OCI-M2 (cell line): ENCODE measurements at regions not wholly inside any gene's neighbourhood (a gene's known extent, or its start where the extent isn't known, plus 50 kb on each side); places are given as distances from the start of the nearest gene placed in this dataset.
"Not testable (repeated sequence)": the region's sequence is repeated elsewhere in the genome, so short reads cannot be mapped to it uniquely, and the experiment has no call there.

ENCODE experiments used
- DNase-seq: peaks from one replicate; lab custom pipeline; 2025; ENCODE audit not compliant: unreplicated experiment; lab: John Stamatoyannopoulos, UW

GRCh38 chr7:84880326-84880997 is 306.4 kb downstream of the SEMA3D start:
- DNase-seq = not testable (repeated sequence)

GRCh38 chr7:84879570-84880325 is 307.1 kb downstream of the SEMA3D start:
- DNase-seq = no peak

GRCh38 chr7:84877943-84878570 is 308.8 kb downstream of the SEMA3D start:
- DNase-seq = no peak

GRCh38 chr7:84876061-84876821 is 310.6 kb downstream of the SEMA3D start:
- no peak for DNase-seq

- DNase-seq = no peak
These were observed 321.3 kb downstream of the SEMA3D start for GRCh38 chr7:84865560-84865959.

- DNase-seq = no peak
These were observed 329.5 kb downstream of the SEMA3D start for GRCh38 chr7:84857336-84857735.

GRCh38 chr7:84855758-84856157 is 331.1 kb downstream of the SEMA3D start:
- DNase-seq = no peak

- DNase-seq = not testable (repeated sequence)
These were observed 337.9 kb downstream of the SEMA3D start for GRCh38 chr7:84848974-84849372.

- no peak for DNase-seq
These were observed 338.5 kb downstream of the SEMA3D start for GRCh38 chr7:84848219-84848973.

GRCh38 chr7:84847790-84848189 is 339.1 kb downstream of the SEMA3D start:
- no peak for DNase-seq

GRCh38 chr7:84847038-84847437 is 339.8 kb downstream of the SEMA3D start:
- no peak for DNase-seq

GRCh38 chr7:84845971-84846370 is 340.9 kb downstream of the SEMA3D start:
- no peak for DNase-seq

GRCh38 chr7:84844771-84845170 is 342.1 kb downstream of the SEMA3D start:
- DNase-seq = no peak

- no peak for DNase-seq
These were observed 345.0 kb downstream of the SEMA3D start for GRCh38 chr7:84841809-84842208.

- no peak for DNase-seq
These were observed 348.0 kb downstream of the SEMA3D start for GRCh38 chr7:84838857-84839256.

- DNase-seq = no peak
These were observed 349.5 kb downstream of the SEMA3D start for GRCh38 chr7:84837405-84837804.

GRCh38 chr7:84829719-84830118 is 357.1 kb downstream of the SEMA3D start:
- no peak for DNase-seq

GRCh38 chr7:84824057-84824651 is 362.7 kb downstream of the SEMA3D start:
- no peak for DNase-seq

- DNase-seq = no peak
These were observed 363.3 kb downstream of the SEMA3D start for GRCh38 chr7:84823530-84823929.

- DNase-seq = no peak
These were observed 363.8 kb downstream of the SEMA3D start for GRCh38 chr7:84822941-84823510.
